ENCODE measurements at regions not wholly inside any gene's neighbourhood (a gene's known extent, or its start where the extent isn't known, plus 50 kb on each side); places are given as distances from the start of the nearest gene placed in this dataset.

- no peak overlapping the region for H3K9ac ChIP-seq (ENCODE audit: low read depth in 1 of 3, low read length in 3 of 3)
- no peaks in the 10 kb centered on the region for H3K4me1 ChIP-seq (ENCODE audit: control insufficient read depth in 3 of 3, insufficient read depth in 3 of 3, low read length in 3 of 3)
- no peaks in the 10 kb centered on the region for H3K36me3 ChIP-seq (ENCODE audit: control insufficient read depth in 3 of 3, insufficient read depth in 3 of 3, low read length in 3 of 3)
- no peak overlapping the region for H3K4me3 ChIP-seq (ENCODE audit: low read length in 3 of 3)
- no peak overlapping the region for H3K27ac ChIP-seq (ENCODE audit: low read depth, low read length)
- H3K27me3 ChIP-seq (ENCODE audit: control insufficient read depth in 3 of 3, insufficient read depth in 3 of 3, low read length in 3 of 3), result no peaks in the 10 kb centered on the region
- H3K9me3 ChIP-seq (ENCODE audit: control insufficient read depth in 3 of 3, low read length in 3 of 3), result no peaks in the 10 kb centered on the region
Measured at GRCh38 chr2:58925676-58926081, 684.6 kb upstream of the FANCL start.

GRCh38 chr2:58923869-58924268, 682.7 kb upstream of the FANCL start:
- no peak overlapping the region for H3K4me3 ChIP-seq (ENCODE audit: low read length in 3 of 3)
- H3K9ac ChIP-seq (ENCODE audit: low read depth in 1 of 3, low read length in 3 of 3), result no peak overlapping the region
- no peaks in the 10 kb centered on the region for H3K9me3 ChIP-seq (ENCODE audit: control insufficient read depth in 3 of 3, low read length in 3 of 3)
- no peaks in the 10 kb centered on the region for H3K4me1 ChIP-seq (ENCODE audit: control insufficient read depth in 3 of 3, insufficient read depth in 3 of 3, low read length in 3 of 3)
- no peaks in the 10 kb centered on the region for H3K27me3 ChIP-seq (ENCODE audit: control insufficient read depth in 3 of 3, insufficient read depth in 3 of 3, low read length in 3 of 3)
- no peak overlapping the region for H3K27ac ChIP-seq (ENCODE audit: low read depth, low read length)
- H3K36me3 ChIP-seq (ENCODE audit: control insufficient read depth in 3 of 3, insufficient read depth in 3 of 3, low read length in 3 of 3), result no peaks in the 10 kb centered on the region

DNA sequence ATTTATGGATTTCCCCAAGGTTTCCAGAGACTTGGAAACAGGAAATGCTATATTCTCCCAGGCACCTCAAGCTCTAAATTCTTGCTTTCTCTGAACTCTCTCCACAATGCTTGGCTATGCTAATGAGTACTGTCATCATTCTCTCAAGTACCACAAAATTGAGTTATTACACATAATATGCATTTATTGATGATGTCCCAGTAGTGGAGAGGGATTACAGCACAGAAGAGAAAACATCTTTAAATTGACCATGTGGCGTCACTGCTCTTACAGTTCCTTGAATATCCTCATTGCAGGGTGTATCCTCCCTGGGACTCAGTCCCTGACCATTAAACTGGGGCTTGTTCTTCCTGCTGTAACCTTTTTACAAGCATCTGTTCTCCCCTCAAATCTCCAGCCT, 681.1 kb upstream of the FANCL start:
- no peak overlapping the region for H3K4me3 ChIP-seq (ENCODE audit: low read length in 3 of 3)
- H3K36me3 ChIP-seq (ENCODE audit: control insufficient read depth in 3 of 3, insufficient read depth in 3 of 3, low read length in 3 of 3), result no peaks in the 10 kb centered on the region
- H3K27ac ChIP-seq (ENCODE audit: low read depth, low read length), result no peak overlapping the region
- H3K9ac ChIP-seq (ENCODE audit: low read depth in 1 of 3, low read length in 3 of 3), result no peak overlapping the region
- H3K4me1 ChIP-seq (ENCODE audit: control insufficient read depth in 3 of 3, insufficient read depth in 3 of 3, low read length in 3 of 3), result no peaks in the 10 kb centered on the region
- no peaks in the 10 kb centered on the region for H3K9me3 ChIP-seq (ENCODE audit: control insufficient read depth in 3 of 3, low read length in 3 of 3)
- H3K27me3 ChIP-seq (ENCODE audit: control insufficient read depth in 3 of 3, insufficient read depth in 3 of 3, low read length in 3 of 3), result no peaks in the 10 kb centered on the region

DNA sequence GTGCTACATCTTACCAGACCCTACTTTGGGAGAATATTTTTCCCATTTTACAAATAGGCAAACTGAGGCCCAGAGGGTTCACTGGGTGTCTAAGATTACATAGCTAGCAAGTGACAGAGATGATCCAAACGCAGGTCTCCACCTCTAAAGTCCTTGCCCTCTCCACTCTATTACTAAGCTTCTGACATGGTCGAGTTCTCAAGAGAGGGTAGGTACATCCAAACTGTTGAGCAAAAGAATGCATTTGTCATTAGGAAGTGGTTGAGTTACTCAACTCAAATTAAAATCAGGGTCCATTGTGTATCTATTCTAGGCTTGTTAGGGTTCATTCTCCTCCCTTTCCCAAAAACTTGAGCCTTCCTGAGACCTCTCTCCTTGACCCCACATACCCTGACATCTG, 680.6 kb upstream of the FANCL start:
- no peaks in the 10 kb centered on the region for H3K27me3 ChIP-seq (ENCODE audit: control insufficient read depth in 3 of 3, insufficient read depth in 3 of 3, low read length in 3 of 3)
- H3K27ac ChIP-seq (ENCODE audit: low read depth, low read length), result no peak overlapping the region
- no peak overlapping the region for H3K9ac ChIP-seq (ENCODE audit: low read depth in 1 of 3, low read length in 3 of 3)
- H3K4me1 ChIP-seq (ENCODE audit: control insufficient read depth in 3 of 3, insufficient read depth in 3 of 3, low read length in 3 of 3), result no peaks in the 10 kb centered on the region
- no peaks in the 10 kb centered on the region for H3K36me3 ChIP-seq (ENCODE audit: control insufficient read depth in 3 of 3, insufficient read depth in 3 of 3, low read length in 3 of 3)
- H3K9me3 ChIP-seq (ENCODE audit: control insufficient read depth in 3 of 3, low read length in 3 of 3), result no peaks in the 10 kb centered on the region
- H3K4me3 ChIP-seq (ENCODE audit: low read length in 3 of 3), result no peak overlapping the region

DNA sequence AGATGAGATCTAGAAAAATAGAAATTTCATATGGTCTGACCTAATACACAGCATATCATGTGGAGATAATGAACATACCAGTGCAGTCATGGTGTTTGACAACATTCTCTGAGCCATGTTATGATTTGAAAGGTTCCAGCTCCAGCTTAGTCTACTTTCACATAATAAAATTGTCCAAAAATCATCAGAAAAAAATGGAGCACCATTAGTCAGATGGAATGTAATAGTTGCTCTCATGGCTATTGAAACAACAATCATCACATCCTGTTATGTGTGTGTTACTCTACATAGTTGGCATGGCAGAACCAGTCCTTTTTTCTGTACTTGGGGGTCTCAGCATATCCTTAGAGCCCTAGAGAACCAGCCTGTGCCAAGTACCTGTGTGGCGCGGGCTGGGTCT, 678.9 kb upstream of the FANCL start:
- no peak overlapping the region for H3K27ac ChIP-seq (ENCODE audit: low read depth, low read length)
- H3K4me1 ChIP-seq (ENCODE audit: control insufficient read depth in 3 of 3, insufficient read depth in 3 of 3, low read length in 3 of 3), result no peaks in the 10 kb centered on the region
- H3K27me3 ChIP-seq (ENCODE audit: control insufficient read depth in 3 of 3, insufficient read depth in 3 of 3, low read length in 3 of 3), result no peaks in the 10 kb centered on the region
- H3K9ac ChIP-seq (ENCODE audit: low read depth in 1 of 3, low read length in 3 of 3), result no peak overlapping the region
- no peak overlapping the region for H3K4me3 ChIP-seq (ENCODE audit: low read length in 3 of 3)
- no peaks in the 10 kb centered on the region for H3K36me3 ChIP-seq (ENCODE audit: control insufficient read depth in 3 of 3, insufficient read depth in 3 of 3, low read length in 3 of 3)
- no peaks in the 10 kb centered on the region for H3K9me3 ChIP-seq (ENCODE audit: control insufficient read depth in 3 of 3, low read length in 3 of 3)

DNA sequence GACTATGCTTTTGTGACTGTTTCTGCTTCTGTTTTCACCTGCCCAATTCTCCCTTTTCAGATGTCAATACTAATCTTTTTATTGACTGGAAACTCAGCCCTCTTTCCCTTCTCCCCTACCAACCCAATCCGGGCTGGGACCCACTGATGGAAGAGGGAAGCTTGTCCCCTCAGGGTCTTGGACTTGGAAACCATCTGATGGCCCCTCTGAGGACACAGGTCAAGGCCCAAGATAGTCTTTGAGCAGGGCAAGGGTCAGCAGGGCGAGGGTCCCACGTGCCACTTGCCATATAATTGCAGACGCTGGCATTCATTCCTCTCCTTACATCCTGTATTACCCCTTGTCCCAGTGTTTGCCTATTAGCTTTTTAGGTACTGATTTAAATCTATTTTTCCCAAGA, 678.2 kb upstream of the FANCL start:
- Histone ChIP-seq H3K27me3 (ENCODE audit: control insufficient read depth in 3 of 3, insufficient read depth in 3 of 3, low read length in 3 of 3) (no peaks in the 10 kb centered on the region), H3K9ac (ENCODE audit: low read depth in 1 of 3, low read length in 3 of 3) (no peak overlapping the region), H3K27ac (ENCODE audit: low read depth, low read length) (no peak overlapping the region), H3K9me3 (ENCODE audit: control insufficient read depth in 3 of 3, low read length in 3 of 3) (no peaks in the 10 kb centered on the region), H3K4me1 (ENCODE audit: control insufficient read depth in 3 of 3, insufficient read depth in 3 of 3, low read length in 3 of 3) (no peaks in the 10 kb centered on the region), H3K4me3 (ENCODE audit: low read length in 3 of 3) (no peak overlapping the region), H3K36me3 (ENCODE audit: control insufficient read depth in 3 of 3, insufficient read depth in 3 of 3, low read length in 3 of 3) (no peaks in the 10 kb centered on the region)

- no peaks in the 10 kb centered on the region for H3K9me3 ChIP-seq (ENCODE audit: control insufficient read depth in 3 of 3, low read length in 3 of 3)
- H3K4me1 ChIP-seq (ENCODE audit: control insufficient read depth in 3 of 3, insufficient read depth in 3 of 3, low read length in 3 of 3), result no peaks in the 10 kb centered on the region
- no peaks in the 10 kb centered on the region for H3K36me3 ChIP-seq (ENCODE audit: control insufficient read depth in 3 of 3, insufficient read depth in 3 of 3, low read length in 3 of 3)
- H3K27me3 ChIP-seq (ENCODE audit: control insufficient read depth in 3 of 3, insufficient read depth in 3 of 3, low read length in 3 of 3), result no peaks in the 10 kb centered on the region
- H3K4me3 ChIP-seq (ENCODE audit: low read length in 3 of 3), result no peak overlapping the region
- no peak overlapping the region for H3K27ac ChIP-seq (ENCODE audit: low read depth, low read length)
- H3K9ac ChIP-seq (ENCODE audit: low read depth in 1 of 3, low read length in 3 of 3), result no peak overlapping the region
Measured at GRCh38 chr2:58918141-58918540, 677.0 kb upstream of the FANCL start.

DNA sequence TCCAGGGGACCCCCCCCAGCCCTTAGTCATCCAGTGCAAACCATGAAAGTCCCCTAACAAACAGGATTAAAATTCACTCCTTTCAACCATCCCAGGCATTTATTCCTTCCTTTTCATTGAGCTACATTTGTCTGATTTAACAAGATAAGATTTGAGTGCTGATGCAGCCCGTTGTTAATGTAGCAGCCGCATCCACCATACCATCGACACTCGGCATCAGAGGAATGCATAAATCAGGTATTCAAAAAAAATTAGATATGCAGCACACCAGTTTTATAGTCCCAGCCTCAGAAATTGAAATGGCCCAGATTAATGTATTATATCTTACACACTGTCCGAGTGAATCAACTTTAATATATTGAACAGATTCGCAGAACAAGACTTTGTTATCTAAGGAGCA, 676.5 kb upstream of the FANCL start:
- Histone ChIP-seq H3K27ac (ENCODE audit: low read depth, low read length) (no peak overlapping the region), H3K4me3 (ENCODE audit: low read length in 3 of 3) (no peak overlapping the region), H3K9me3 (ENCODE audit: control insufficient read depth in 3 of 3, low read length in 3 of 3) (no peaks in the 10 kb centered on the region), H3K4me1 (ENCODE audit: control insufficient read depth in 3 of 3, insufficient read depth in 3 of 3, low read length in 3 of 3) (no peaks in the 10 kb centered on the region), H3K36me3 (ENCODE audit: control insufficient read depth in 3 of 3, insufficient read depth in 3 of 3, low read length in 3 of 3) (no peaks in the 10 kb centered on the region), H3K27me3 (ENCODE audit: control insufficient read depth in 3 of 3, insufficient read depth in 3 of 3, low read length in 3 of 3) (no peaks in the 10 kb centered on the region), H3K9ac (ENCODE audit: low read depth in 1 of 3, low read length in 3 of 3) (no peak overlapping the region)

- H3K4me3 ChIP-seq (ENCODE audit: low read length in 3 of 3), result no peak overlapping the region
- H3K9ac ChIP-seq (ENCODE audit: low read depth in 1 of 3, low read length in 3 of 3), result no peak overlapping the region
- H3K27me3 ChIP-seq (ENCODE audit: control insufficient read depth in 3 of 3, insufficient read depth in 3 of 3, low read length in 3 of 3), result no peaks in the 10 kb centered on the region
- H3K36me3 ChIP-seq (ENCODE audit: control insufficient read depth in 3 of 3, insufficient read depth in 3 of 3, low read length in 3 of 3), result no peaks in the 10 kb centered on the region
- no peaks in the 10 kb centered on the region for H3K4me1 ChIP-seq (ENCODE audit: control insufficient read depth in 3 of 3, insufficient read depth in 3 of 3, low read length in 3 of 3)
- no peaks in the 10 kb centered on the region for H3K9me3 ChIP-seq (ENCODE audit: control insufficient read depth in 3 of 3, low read length in 3 of 3)
- no peak overlapping the region for H3K27ac ChIP-seq (ENCODE audit: low read depth, low read length)
Measured at GRCh38 chr2:58916063-58916462, 674.9 kb upstream of the FANCL start.

GRCh38 chr2:58914733-58915505, 673.8 kb upstream of the FANCL start:
- Histone ChIP-seq H3K9ac (ENCODE audit: low read depth in 1 of 3, low read length in 3 of 3) (no peak overlapping the region), H3K4me1 (ENCODE audit: control insufficient read depth in 3 of 3, insufficient read depth in 3 of 3, low read length in 3 of 3) (no peaks in the 10 kb centered on the region), H3K9me3 (ENCODE audit: control insufficient read depth in 3 of 3, low read length in 3 of 3) (no peaks in the 10 kb centered on the region), H3K27ac (ENCODE audit: low read depth, low read length) (no peak overlapping the region), H3K4me3 (ENCODE audit: low read length in 3 of 3) (no peak overlapping the region), H3K36me3 (ENCODE audit: control insufficient read depth in 3 of 3, insufficient read depth in 3 of 3, low read length in 3 of 3) (no peaks in the 10 kb centered on the region), H3K27me3 (ENCODE audit: control insufficient read depth in 3 of 3, insufficient read depth in 3 of 3, low read length in 3 of 3) (no peaks in the 10 kb centered on the region)

Data from skeletal muscle tissue (tissue), 3 donors.